Small intestine (tissue), 7 donors: ENCODE measurements at regions not wholly inside any gene's neighbourhood (a gene's known extent, or its start where the extent isn't known, plus 50 kb on each side); places are given as distances from the start of the nearest gene placed in this dataset.
A peak's percentile ranks its signal among the peaks of the same experiment; 100 is the strongest.

ENCODE experiments used
- DNase-seq, 2 donors: peaks; one replicate each; pipeline versions ENCODE4 v3.0.0 to v3.0.0-alpha.2; 2013
- FAIRE-seq: peaks from 2 replicates; lab custom pipeline; 2012; peaks lifted over from hg19 to GRCh38; lab: Jason Lieb, UNC
- H3K27ac ChIP-seq, 3 donors: one replicate each; pipeline ENCODE4 v1.5.1; 2013; ENCODE audit warnings: low read length in 2 of 3, mild to moderate bottlenecking in 2 of 3, control low read depth in 1 of 3, inconsistent platforms in 1 of 3, low read depth in 1 of 3, moderate library complexity in 1 of 3
- H3K27me3 ChIP-seq, 3 donors: one replicate each; pipeline ENCODE4 v1.6.1; 2013; ENCODE audit warnings: low read length in 3 of 3, inconsistent platforms in 1 of 3; ENCODE audit not compliant: control insufficient read depth in 3 of 3, insufficient read depth in 3 of 3
- H3K36me3 ChIP-seq, 3 donors: one replicate each; pipeline ENCODE4 v1.6.1; 2013; ENCODE audit warnings: low read length in 3 of 3, inconsistent platforms in 1 of 3, low read depth in 1 of 3, mild to moderate bottlenecking in 1 of 3, moderate library complexity in 1 of 3; ENCODE audit not compliant: control insufficient read depth in 3 of 3, insufficient read depth in 2 of 3
- H3K4me1 ChIP-seq, 3 donors: one replicate each; pipeline ENCODE4 v1.6.1; 2013; ENCODE audit warnings: low read length in 2 of 3, inconsistent platforms in 1 of 3, low read depth in 1 of 3, mild to moderate bottlenecking in 1 of 3, moderate library complexity in 1 of 3; ENCODE audit not compliant: control insufficient read depth in 3 of 3, insufficient read depth in 2 of 3
- H3K4me3 ChIP-seq, 3 donors: one replicate each; pipeline ENCODE4 v1.5.1; 2013; ENCODE audit warnings: low read length in 3 of 3, control low read depth in 1 of 3, inconsistent platforms in 1 of 3, low read depth in 1 of 3, mild to moderate bottlenecking in 1 of 3, moderate library complexity in 1 of 3
- H3K9me3 ChIP-seq, 2 donors: one replicate each; pipeline ENCODE4 v1.6.1; 2013; ENCODE audit warnings: low read depth in 1 of 2, low read length in 1 of 2; ENCODE audit not compliant: control insufficient read depth in 2 of 2, insufficient read depth in 1 of 2
- WGBS, 3 donors: extraction: QIAGEN DNeasy Blood & Tissue Kit; methylation state at CpG; one replicate each; pipeline ENCODE4 v1.1.7; 2013; 5-methylcytosine and 5-hydroxymethylcytosine counted together
- donor health status: healthy with polysubstance abuse.
- donor health status: control.
- donor health status: control.
- donor health status: Bipolar disorder and iron deficiency.
- donor health status: healthy.

DNA sequence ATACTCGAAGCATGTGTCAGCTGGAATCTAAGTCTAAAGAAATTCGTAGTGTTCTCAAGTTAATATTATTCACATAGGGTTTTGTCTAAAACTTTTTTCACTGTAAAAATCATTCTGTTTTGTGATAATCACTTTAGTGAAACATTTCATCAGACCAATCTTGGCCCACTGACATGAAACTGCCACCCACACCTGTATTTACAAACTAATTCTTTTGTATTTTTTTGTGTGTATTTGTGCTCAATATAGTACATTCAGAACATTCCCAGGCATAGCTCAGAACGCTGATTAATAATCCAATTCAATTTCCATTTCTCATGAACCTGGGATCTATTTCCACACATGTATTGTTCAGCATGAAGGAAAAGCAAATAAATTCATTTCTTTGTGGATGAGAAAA is 191.7 kb downstream of the RASSF9 start:
- FAIRE-seq (no peak), DNase-seq (no peak)
- 60 to 73% (median 69%) methylated on average over 3 of the region's 3 CpGs for WGBS, 3 donors
- Histone ChIP-seq H3K4me1 (no peaks in the 10 kb centered on the region), H3K4me3 (no peak overlapping the region), H3K9me3 (no peaks in the 10 kb centered on the region), H3K36me3 (no peaks in the 10 kb centered on the region), H3K27me3 (no peaks in the 10 kb centered on the region), H3K27ac (no peak overlapping the region)

DNA sequence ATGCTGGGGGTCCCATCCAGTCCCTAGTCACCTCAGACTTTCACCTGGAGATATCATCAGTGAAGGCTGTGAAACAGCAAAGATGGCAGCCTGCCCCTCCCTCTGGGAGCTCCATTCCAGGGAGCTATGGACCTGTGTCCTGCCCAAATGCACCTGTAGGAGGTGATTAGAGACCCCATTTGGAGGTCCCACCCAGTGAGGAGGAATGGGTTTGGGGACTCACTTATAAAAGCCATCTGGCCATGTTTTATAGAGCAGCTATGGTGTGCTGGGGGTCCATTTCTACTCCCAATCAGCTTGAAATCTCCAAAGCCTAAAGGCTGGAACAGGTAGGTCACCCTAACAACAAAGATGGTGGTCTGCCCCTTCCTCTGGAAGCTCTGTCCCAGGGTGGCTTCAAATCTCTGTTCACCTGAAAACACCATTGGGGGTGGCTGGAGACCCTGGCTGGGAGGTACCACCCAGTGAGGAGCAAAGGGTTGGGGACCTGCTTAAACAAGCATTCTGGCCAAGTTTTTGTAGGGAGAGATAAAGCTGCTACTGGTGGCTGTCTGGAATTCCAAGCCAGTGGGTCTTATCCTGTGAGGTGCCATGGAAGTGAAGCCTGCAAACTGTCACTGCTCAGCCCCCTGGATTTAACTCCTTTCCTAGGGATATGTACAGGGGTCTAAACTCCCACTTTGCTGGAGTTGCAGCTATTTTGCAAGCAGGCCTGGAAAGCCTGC is 182.3 kb downstream of the RASSF9 start:
- no peak for FAIRE-seq
- Histone ChIP-seq H3K27me3 (no peaks in the 10 kb centered on the region), H3K4me1 (no peaks in the 10 kb centered on the region)

DNA sequence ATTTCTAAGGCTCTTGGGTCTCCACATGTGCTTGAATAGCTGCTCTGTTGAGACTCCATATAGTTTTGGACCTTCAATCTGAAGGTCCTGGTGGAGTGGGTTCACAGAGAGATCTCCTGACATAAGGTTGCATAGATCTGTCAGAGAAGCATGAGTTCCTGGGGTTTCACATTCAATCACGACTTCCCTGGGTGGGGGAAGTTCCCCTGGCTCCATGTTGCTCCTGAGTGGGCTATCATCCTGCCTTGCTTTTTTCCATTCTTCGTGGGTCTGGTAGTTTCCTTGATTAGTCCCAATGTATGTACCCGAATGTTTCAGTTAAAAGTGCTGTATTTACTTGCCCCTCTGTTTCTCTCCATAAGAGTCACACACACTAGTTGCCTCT is 181.8 kb downstream of the RASSF9 start:
- DNase-seq = no peak
- Histone ChIP-seq H3K4me3 (no peak overlapping the region), H3K27me3 (no peaks in the 10 kb centered on the region), H3K9me3 (peaks cover 0 to 9% of the 10 kb centered on the region in 2 donors), H3K36me3 (no peaks in the 10 kb centered on the region), H3K4me1 (no peaks in the 10 kb centered on the region), H3K27ac (no peak overlapping the region)
- no peak for FAIRE-seq
- WGBS, 3 donors = 67 to 84% (median 70%) methylated on average over 3 of the region's 3 CpGs

More for the DNA sequence above, 182.3 kb downstream of the RASSF9 start:
- no peak overlapping the region for H3K4me3 ChIP-seq
- H3K36me3 ChIP-seq = no peaks in the 10 kb centered on the region
- no peak for DNase-seq
- peaks cover 0 to 9% of the 10 kb centered on the region in 2 donors for H3K9me3 ChIP-seq
- H3K27ac ChIP-seq = no peak overlapping the region

DNA sequence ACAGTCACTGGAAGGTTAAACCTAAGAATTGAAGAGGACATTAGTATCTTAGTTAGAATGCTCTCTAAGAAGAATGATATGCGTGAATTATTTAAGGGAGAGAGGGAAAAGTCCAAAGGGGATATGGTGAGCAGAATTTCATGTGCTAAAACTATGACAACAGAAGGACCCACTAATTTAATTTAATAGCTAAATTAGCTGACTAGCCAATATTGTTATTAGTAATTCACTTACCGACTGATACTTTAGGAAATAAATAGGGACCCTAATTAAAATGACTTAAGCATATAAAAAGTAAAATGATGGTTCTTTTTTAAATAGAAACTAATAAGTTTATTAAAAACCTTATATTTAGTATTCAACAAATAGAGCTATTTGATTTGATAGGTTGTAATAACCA is 179.6 kb downstream of the RASSF9 start:
- H3K4me1 ChIP-seq = no peaks in the 10 kb centered on the region
- no peak overlapping the region for H3K4me3 ChIP-seq
- FAIRE-seq (no peak), DNase-seq (no peak)
- no peaks in the 10 kb centered on the region for H3K27me3 ChIP-seq
- H3K27ac ChIP-seq = no peak overlapping the region
- peaks cover 0 to 15% of the 10 kb centered on the region in 2 donors for H3K9me3 ChIP-seq
- no peaks in the 10 kb centered on the region for H3K36me3 ChIP-seq
- 89 to 95% (median 91%) methylated on average over 2 of the region's 2 CpGs for WGBS, 3 donors

DNA sequence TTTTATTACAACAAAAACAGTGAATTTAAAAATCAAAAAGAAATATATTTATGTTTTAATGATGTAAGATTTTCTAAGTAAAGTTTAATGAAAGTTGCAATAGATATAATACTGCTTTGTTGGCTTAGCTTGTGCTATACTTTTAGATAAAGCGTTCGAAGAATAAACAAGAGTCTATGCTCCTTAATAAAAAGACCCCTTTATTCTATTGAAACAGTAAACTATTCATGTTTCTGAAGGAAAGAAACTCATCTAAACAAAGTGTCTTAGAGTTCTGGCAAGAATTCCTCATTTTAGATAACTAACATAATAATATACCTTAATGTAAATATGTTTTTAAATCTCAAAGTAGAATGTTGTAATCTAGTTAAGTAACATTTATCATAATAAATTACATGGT is 179.0 kb downstream of the RASSF9 start:
- peak; percentile 70 for FAIRE-seq
- no peaks in the 10 kb centered on the region for H3K27me3 ChIP-seq
- H3K27ac ChIP-seq = no peak overlapping the region
- 78 to 91% (median 89%) methylated on average over 2 of the region's 2 CpGs for WGBS, 3 donors
- no peak for DNase-seq
- H3K4me1 ChIP-seq = no peaks in the 10 kb centered on the region
- H3K9me3 ChIP-seq = peaks cover 0 to 15% of the 10 kb centered on the region in 2 donors
- H3K36me3 ChIP-seq = no peaks in the 10 kb centered on the region
- no peak overlapping the region for H3K4me3 ChIP-seq

DNA sequence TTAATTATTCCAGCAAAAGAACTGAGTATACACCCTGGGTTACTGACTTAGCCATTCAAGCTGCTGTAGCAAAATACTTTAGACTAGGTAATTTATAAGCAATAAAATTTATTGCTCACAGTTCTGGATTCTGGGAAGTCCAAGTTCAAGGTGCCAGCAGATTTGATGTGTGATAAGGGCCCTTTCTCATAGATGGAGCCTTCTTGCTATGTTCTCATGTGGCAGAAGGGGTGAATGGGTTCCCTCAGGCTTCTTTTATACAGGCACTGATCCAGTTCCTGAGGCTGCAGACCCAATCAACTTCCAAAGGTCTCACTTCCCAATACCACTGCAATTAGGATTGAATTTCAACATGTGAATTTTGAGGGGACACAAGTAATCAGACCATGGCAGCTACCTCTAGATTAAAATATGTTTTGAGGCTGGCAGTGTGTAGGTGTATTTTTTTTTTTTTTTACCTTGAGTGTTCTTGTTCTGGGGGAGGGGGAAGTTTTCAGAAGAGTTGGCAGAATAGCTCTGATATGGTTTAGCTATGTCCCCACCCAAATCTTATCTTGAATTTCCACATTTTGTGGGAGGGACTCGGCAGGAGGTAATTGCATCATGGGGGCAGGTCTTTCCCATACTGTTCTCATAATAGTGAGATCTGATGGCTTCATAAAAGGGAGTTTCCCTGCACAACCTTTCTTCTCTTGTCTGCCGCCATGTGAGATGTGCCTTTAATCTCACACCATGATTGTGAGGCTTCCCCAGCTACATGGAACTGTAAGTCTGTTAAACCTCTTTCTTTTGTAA is 178.2 kb downstream of the RASSF9 start:
- H3K36me3 ChIP-seq = no peaks in the 10 kb centered on the region
- WGBS, 3 donors = 70 to 78% (median 71%) methylated on average over 2 of the region's 2 CpGs
- peaks cover 0 to 15% of the 10 kb centered on the region in 2 donors for H3K9me3 ChIP-seq
- no peak overlapping the region for H3K4me3 ChIP-seq
- H3K27me3 ChIP-seq = no peaks in the 10 kb centered on the region
- H3K4me1 ChIP-seq = no peaks in the 10 kb centered on the region
- H3K27ac ChIP-seq = no peak overlapping the region
- FAIRE-seq (no peak), DNase-seq (peak in 1 of 2 donors; percentile 8)

DNA sequence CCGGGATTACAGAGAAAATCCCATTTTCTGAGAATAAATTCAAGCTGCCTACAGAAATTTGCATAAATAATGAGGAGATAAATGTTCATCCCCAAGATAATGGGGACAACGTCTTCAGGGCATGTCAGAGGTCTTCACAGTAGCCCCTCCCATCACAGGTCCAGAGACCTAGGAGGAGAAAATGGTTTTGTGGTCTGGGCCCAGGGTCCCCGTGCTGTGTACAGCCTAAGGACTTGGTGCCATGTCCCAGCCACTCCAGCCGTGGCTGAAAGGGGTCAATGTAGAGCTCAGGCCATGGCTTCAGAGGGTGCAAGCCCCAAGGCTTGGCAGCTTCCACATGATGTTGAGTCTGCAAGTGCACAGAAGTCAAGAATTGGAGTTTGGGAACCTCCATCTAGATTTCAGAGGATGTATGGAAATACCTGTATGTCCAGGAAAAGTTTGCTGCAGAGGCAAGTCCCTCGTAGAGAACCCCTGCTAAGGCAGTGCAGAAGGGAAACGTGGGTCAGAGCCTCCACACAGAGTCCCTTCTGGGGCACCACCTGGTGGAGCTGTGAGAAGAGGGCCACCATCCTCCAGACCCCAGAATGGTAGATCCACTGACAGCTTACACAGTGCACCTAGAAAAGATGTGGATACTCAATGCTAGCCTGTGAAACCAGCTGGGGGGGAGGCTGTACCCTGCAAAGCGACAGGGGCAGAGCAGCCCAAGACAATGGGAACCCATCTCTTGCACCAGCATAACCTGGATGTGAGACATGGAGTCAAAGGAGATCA is 176.3 kb downstream of the RASSF9 start:
- Histone ChIP-seq H3K4me1 (no peaks in the 10 kb centered on the region), H3K36me3 (no peaks in the 10 kb centered on the region), H3K27me3 (no peaks in the 10 kb centered on the region), H3K27ac (no peak overlapping the region), H3K9me3 (peaks cover 0 to 12% of the 10 kb centered on the region in 2 donors), H3K4me3 (no peak overlapping the region)
- no peak for DNase-seq
- no peak for FAIRE-seq
- 61 to 66% (median 65%) methylated on average over 7 of the region's 7 CpGs for WGBS, 3 donors

DNA sequence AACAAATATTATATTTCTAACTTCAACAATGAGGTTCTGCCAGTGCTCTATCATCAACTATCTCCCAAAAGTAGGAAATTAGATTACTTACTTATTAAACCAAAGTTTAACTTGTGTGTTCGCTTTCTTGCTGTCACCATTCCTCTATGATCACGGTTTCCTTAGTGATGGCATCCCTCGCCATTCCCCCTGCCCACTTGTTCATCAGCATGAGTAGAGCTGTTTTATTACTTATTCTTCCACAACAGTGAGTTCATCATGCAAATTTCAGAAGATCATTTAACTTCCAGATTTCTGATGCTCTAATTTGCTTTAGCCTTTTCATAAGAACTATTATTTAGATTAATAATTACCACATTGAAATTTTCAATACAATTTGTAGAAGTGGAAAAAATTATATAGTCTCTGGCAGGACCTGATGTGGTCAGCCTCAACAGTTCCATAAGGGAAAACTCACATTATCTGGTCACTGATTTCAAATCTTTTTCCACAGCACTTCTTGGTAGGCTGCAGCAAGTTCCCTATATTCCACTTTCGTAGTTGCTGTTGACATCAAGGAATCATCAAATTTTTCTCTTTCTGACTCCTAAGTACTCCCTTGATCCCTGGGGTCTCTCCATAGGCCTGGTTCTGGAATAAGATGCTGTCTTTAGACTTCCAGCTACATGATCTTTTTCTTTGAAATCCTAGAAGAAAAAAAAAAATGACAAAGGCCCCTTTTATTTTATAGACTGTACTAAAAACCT is 174.6 kb downstream of the RASSF9 start:
- DNase-seq = no peak
- H3K27ac ChIP-seq = no peak overlapping the region
- no peaks in the 10 kb centered on the region for H3K36me3 ChIP-seq
- WGBS, 3 donors = 86 to 89% (median 88%) methylated on average over 4 of the region's 4 CpGs
- no peaks in the 10 kb centered on the region for H3K4me1 ChIP-seq
- no peaks in the 10 kb centered on the region for H3K27me3 ChIP-seq
- no peak for FAIRE-seq
- H3K9me3 ChIP-seq = peaks cover 0 to 12% of the 10 kb centered on the region in 2 donors
- no peak overlapping the region for H3K4me3 ChIP-seq
